SKM-1 treated with dmso at 0.1 percent for 144 hours (cell line): ENCODE measurements at regions not wholly inside any gene's neighbourhood (a gene's known extent, or its start where the extent isn't known, plus 50 kb on each side); places are given as distances from the start of the nearest gene placed in this dataset.

Source experiments
- DNase-seq: peaks from one replicate; lab custom pipeline; 2025; ENCODE audit not compliant: unreplicated experiment; lab: John Stamatoyannopoulos, UW

DNA sequence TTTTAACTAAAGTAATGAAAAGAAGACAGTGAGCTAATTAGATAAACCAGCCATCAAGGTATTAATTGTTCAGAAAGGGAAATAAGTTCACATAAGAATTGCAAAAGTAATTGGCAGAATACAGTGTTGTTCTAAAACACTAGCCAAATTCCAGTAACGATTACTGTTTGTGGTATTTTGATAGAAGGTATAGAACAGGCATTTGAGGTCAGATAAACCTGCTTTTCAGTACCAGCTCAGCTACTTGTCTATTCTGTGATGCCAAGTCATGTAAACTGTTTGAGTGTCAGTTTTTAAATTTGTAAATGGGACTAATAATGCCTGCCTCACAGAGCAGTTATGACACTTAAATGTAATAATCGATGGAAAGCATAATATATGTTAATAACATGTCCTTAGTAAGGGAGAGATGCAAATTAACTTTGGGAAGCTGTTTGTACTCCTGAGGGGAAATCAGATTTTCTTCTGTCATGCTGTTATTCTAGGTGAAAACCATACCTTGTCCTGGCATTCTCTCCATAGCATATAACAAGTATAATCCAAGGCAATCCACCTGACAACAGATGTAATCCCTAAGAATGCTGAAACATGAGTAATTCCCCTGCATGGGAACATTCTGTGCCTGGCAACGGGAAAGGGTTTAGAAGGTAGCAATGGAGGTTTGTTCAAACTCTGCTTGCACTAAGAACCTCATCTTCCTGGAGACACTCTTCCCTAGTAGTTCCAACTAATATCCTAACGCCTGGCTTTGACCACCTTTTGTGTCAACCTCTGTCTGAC lies 509.5 kb upstream of the PAPPA start:
- no peak for DNase-seq

GRCh38 chr9:115649991-115650472 lies 503.6 kb upstream of the PAPPA start:
- no peak for DNase-seq

DNA sequence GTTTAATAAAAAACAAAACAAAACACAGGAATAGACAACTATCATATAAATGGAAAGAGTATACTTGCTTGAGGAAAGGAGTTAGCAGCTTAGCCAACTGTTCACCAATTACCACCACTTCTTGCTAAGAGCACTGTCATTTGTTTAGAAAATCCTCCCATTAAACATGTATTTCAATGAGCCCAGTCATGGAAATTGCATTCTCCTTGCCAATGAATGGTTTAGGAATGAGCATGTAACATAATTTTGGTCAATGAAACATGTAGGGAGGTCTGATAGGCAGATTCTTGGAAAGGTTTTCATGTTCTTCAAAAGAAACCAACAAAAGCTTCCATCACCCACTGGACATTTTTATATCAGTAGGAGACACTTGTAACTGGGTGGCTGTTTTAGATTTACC lies 502.8 kb upstream of the PAPPA start:
- DNase-seq, result no peak

DNA sequence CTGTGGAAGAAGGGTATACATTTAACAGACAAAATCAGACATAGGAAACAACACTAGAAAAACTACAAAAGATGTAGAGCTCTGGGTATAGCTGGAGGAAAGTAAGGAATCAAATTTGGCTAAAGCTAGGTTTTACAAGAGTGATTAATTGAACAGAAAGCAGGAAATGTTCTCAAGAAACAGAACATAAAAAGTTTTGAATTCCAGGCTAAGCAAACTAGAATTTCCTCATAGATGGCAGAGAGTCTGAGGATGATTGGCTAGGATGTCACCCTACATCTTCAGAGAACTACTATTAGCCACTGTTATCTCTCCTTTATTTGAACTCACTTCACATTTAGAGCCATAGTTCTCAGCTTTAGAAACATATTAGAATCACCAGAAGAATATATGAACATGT lies 502.1 kb upstream of the PAPPA start:
- no peak for DNase-seq

GRCh38 chr9:115653171-115653606 lies 500.4 kb upstream of the PAPPA start:
- no peak for DNase-seq

DNA sequence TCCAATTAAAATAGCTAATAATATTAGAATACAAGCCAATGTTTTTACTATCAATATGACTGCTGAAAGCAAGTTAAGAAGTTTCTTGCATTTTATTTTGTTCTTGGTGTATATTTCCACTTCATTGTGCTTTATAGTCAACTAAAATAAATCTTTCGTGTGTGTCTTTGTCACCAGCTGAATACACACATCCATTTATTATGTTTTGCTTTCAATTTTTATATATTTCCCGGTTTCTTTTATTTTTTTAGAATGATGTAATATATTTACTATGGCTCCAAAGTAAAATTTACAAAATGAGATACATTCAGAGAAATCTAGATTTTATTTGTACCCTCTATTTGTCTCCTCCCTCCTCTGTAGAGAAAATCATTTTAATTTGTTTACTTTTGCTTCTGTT lies 495.9 kb upstream of the PAPPA start:
- DNase-seq, result no peak

DNA sequence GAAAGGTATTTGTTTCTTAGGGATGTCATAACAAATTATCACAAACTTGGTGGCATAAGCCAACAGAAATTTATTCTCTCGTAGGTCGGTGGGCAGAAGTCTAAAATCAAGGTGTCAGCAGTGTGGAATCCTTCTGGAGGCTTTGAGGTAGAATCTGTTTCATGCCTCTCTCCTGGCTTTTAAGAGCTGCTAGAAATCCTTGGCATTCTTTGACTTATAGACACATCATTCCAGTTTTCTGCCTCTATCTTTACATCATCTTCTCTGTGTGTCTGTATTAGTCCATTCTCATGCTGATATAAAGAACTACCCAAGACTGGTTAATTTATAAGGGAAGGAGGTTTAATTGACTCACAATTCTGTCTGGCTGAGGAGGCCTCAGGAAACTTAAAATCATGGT lies 488.1 kb upstream of the PAPPA start:
- no peak for DNase-seq

GRCh38 chr9:115668521-115668920 lies 485.1 kb upstream of the PAPPA start:
- DNase-seq, result no peak

DNA sequence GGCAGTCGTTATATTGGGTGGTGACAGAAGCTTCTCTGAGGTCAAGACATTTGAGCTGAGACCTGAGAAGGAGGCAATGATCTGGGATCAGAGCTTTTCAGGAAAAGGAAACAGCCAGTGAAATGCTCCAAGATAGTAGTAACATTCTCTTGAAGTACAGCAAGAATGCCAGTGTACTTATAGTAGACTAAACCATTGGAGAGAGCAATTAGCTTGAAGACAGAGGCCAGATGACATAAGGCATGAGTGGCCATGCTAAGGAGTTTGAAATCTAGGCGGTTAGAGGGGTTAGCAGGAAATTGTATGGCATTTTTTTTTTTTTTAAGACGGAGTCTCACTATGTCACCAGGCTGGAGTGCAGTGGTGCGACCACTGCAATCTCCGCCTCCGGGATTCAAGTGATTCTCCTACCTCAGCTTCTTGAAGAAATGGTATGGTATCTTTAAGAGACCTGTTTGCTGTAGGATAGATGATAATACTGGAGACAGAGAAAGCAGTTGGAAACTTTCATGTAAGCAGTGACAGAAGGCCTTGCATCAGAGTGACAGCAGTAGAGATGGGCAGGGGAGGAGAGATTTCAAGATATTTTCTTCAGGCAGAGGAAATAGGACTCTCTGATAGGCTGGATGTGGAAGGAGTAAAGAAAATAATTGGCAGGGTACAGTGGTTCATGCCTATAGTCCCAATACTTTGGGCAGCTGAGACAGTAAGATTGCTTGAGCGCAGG lies 482.2 kb upstream of the PAPPA start:
- DNase-seq, result no peak

- DNase-seq, result no peak
Measured at GRCh38 chr9:115671963-115672305, 481.7 kb upstream of the PAPPA start.

DNA sequence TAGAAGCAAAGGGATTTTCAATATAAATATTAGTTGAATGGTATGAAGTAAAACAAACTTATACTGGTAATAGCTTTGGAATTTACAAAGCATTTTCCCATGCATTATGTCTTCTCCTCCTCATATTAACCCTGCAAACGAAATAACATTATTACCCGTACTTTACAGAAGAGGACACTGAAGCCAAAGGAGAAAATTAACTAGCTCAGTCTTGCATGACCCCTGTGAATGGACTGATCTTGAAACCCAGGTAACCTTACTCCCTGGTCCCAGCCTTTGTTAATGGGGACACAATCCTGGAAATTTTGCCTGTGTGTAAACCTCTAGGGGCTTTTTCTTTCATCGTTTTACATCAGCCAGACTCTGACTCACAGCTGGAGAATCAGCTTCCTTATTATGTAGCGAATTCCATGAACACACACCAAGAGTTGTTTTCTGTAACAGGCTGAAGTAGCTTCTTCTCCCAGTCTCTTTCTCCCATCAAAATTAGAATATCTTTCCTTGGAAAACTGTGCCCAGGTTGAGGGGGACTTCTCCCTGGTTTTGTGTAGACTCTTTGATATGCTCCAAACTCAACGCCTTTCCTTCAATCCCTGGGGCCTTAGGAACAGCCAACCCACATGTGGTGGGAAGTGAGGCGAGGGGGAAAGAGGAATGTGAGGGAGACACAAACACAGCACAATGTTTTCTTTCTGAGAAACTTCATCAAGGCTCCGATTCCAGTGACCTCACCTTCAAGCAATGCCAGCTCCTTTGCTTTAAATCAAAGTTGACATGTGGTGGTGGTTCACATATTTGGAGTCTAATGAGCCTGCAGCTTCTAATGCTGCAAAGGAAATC lies 480.9 kb upstream of the PAPPA start:
- no peak for DNase-seq

DNA sequence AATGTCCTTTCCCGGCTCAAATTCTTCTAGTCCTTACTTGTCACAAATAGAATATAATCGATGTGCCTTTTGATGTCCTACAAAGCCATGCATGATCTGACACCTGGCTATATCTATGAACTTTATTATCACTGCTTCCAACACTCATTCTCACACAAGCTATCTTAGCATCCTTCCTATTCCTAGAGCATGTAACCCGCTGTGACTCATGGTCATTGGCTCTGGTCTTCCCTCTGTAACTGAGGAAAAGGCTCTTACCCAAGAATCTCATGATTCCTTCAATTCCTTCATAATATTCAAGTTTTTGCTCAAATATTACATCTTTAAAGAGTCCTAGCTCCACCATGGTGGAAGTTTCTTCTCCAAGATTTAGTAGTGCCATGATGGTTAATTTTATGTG lies 480.0 kb upstream of the PAPPA start:
- DNase-seq, result no peak

GRCh38 chr9:115674091-115674490 lies 479.5 kb upstream of the PAPPA start:
- DNase-seq, result no peak

DNA sequence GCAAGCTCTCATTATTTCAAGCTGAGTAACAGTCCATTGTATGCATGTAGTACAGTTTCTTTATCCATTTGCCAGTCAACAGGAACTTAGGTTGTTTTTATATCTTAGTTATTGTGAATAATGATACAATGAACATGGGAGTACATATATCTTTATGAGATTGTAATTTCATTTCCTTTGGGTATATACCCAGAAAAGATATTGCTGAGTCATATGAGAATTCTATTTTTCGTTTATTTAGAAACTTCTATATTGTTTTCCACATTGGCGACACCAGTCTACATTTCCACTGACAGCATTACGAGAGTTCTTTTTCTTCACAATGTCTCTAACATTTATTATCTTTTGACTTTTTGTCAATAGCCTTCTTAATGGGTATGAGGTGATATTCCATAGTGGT lies 477.8 kb upstream of the PAPPA start:
- no peak for DNase-seq

DNA sequence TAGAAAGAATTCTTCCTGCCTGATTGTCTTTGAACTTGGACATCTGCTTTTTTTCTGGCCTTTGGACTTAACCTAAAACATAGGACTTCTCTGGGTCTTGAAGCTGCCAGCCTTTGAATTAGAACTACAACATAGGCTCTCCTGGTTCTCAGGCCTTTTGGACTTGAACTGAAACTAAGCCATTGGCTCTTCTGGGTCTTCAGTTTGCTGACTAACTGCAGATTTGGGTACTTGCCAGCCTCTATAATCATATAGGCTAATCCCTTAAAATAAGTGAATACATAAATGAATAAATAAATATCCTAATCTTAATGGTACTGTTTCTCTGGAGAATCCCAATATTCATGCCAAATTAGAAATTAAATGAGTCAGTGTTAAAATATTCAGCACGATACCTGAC lies 473.4 kb upstream of the PAPPA start:
- no peak for DNase-seq

- no peak for DNase-seq
Measured at GRCh38 chr9:115681585-115681984, 472.0 kb upstream of the PAPPA start.

DNA sequence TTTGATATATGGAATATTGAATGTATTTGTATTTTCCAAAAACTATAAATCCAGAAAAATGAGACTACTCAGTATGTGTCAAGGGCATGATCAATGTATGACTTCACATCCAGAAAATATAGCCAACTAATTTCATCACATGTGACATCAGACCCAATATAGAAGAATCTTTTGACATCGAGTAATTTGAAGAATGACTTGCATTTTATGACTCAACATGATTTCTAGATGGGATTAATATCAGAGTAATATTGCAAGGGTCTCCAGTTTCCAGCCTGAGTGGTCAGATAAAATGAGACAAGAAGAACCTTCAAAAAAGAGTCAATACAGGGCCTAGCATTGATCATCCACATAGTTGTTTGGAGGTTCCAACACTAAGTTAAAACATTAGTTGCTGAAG lies 467.5 kb upstream of the PAPPA start:
- no peak for DNase-seq

DNA sequence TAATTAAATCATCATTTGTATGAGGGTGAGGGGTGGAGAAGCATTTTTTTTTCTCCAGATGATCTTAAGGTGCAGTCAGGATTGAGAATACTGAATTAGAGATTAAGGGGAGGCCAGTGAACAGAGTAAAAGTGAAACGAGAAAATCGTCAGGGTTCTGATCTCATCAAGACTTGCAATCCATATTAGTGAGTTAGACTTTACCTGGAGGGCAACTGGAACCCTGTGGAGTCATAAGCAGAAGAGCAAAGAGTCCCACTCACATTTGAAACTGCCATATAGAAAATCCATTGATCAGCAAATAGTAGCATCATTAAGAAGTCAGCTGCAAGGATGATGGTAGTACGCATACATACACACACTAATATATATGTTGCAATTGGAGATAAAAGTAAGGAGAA lies 466.2 kb upstream of the PAPPA start:
- DNase-seq, result no peak

GRCh38 chr9:115689331-115689730 lies 464.3 kb upstream of the PAPPA start:
- no peak for DNase-seq

DNA sequence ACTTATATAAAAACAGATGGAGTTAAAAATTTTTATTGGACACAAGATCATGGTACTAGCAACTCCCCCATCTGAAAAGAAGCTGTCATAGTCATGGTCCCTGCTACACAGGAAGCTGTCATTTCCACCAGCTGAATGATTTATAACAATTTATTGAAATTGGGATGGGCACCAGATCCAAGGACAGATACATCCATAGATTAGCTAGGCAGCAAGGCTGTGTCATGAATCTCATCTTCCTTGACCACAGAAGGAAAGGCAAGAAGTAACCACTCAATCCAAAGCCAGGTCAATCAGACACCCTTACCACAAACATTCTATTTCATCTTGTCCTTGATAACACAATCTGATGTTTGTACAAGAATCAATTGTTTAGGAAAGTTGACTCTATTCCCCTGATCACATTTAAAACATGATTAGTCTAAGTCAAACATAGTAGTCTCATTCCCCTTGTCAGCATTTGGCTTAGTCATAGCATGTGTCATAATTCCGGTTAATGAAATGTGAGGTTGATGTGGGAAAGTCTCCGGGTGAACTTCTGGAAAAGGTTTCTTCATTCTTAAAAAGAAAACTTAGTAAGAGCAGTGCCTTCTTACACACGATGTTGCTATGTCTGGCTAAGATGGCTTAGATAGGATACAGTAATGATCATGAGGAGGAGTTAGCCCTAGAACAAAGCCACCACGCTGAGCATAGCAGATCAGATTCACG lies 462.6 kb upstream of the PAPPA start:
- DNase-seq, result no peak

DNA sequence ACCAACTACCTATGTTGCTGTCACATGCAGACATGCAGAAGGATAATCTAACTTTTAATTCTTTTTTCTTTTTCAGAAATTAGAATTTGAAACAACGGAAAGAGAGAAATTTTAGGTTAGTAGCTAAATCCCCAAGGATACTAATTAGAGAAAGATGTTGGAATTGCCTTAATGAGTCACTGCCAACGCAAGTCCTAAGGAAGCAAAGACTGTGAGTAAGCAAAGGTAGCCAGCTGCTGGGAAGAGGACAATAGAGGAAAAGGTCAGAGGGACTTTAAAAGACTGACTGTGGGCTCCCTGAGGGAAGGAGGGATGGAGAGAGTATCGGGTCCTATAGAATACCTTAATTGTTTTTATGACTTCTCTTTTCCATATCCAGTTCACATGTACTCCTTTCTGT lies 461.9 kb upstream of the PAPPA start:
- no peak for DNase-seq
